PC-3 (cell line): ENCODE measurements at regions not wholly inside any gene's neighbourhood (a gene's known extent, or its start where the extent isn't known, plus 50 kb on each side); places are given as distances from the start of the nearest gene placed in this dataset.
"Not testable (repeated sequence)": the region's sequence is repeated elsewhere in the genome, so short reads cannot be mapped to it uniquely, and the experiment has no call there.

Source experiments
- ATAC-seq: fragments of 200-7000 bp; cut with Tn5 transposase; 2 replicates; pipeline ENCODE4 v1.9.1; 2020; ENCODE audit warnings: mild to moderate bottlenecking, moderate library complexity
- BruUV-seq: library from RNA; stranded (reverse); fragments of 400-500 nt; replicated peaks from 2 replicates; lab custom pipeline; 2021; lab: Mats Ljungman, UMichigan
- CTCF ChIA-PET: fragments of 300-600 bp; sonication (Branson Sonifier 250); formaldehyde crosslinking; loops from one replicate; lab custom pipeline; 2022; ENCODE audit warnings: antibody characterized with exemption; lab: Charles Lee
- POLR2A ChIA-PET: fragments of 300-600 bp; sonication (Branson Sonifier 250); formaldehyde crosslinking; loops from one replicate; lab custom pipeline; 2022; ENCODE audit warnings: antibody characterized with exemption; ENCODE audit not compliant: unreplicated experiment; lab: Charles Lee
- DNase-seq: peaks from one replicate; pipeline ENCODE4 v3.0.0-alpha.2; 2015
- H2AFZ ChIP-seq: fragments of 300-600 bp; sonication (generic); 2 replicates; pipeline ENCODE4 v1.6.0; 2016; ENCODE audit warnings: antibody characterized with exemption, low read length
- H3F3A ChIP-seq: fragments of 300-600 bp; sonication (generic); one replicate; pipeline ENCODE4 v1.6.0; 2017; ENCODE audit warnings: antibody characterized with exemption, low read length, control low read depth, mild to moderate bottlenecking; ENCODE audit not compliant: unreplicated experiment
- H3K27ac ChIP-seq: fragments of 300-600 bp; sonication (generic); 2 replicates; pipeline ENCODE4 v1.5.1; 2016; ENCODE audit warnings: mild to moderate bottlenecking, low read length
- H3K27me3 ChIP-seq: fragments of 300-600 bp; sonication (generic); 2 replicates; pipeline ENCODE4 v1.6.1; 2016; ENCODE audit warnings: low read length, mixed read lengths
- H3K36me3 ChIP-seq: fragments of 300-600 bp; sonication (generic); 2 replicates; pipeline ENCODE4 v1.6.1; 2016; ENCODE audit warnings: low read depth, mixed run types, low read length, mixed read lengths
- H3K4me1 ChIP-seq: fragments of 300-600 bp; sonication (generic); 2 replicates; pipeline ENCODE4 v1.5.1; 2016; ENCODE audit warnings: low read length; ENCODE audit not compliant: insufficient read depth
- H3K4me2 ChIP-seq: fragments of 300-600 bp; sonication (generic); 2 replicates; pipeline ENCODE4 v1.6.0; 2016; ENCODE audit warnings: low read length
- H3K4me3 ChIP-seq: fragments of 300-600 bp; sonication (generic); 2 replicates; pipeline ENCODE4 v1.5.1; 2016; ENCODE audit warnings: mild to moderate bottlenecking, low read length, mixed read lengths
- H3K79me2 ChIP-seq: fragments of 300-600 bp; sonication (generic); 2 replicates; pipeline ENCODE4 v1.6.1; 2017; ENCODE audit warnings: low read length, mixed read lengths
- H3K9ac ChIP-seq: fragments of 300-600 bp; sonication (generic); 2 replicates; pipeline ENCODE4 v1.6.0; 2016; ENCODE audit warnings: mild to moderate bottlenecking, low read length
- H3K9me2 ChIP-seq: fragments of 300-600 bp; sonication (generic); replicated peaks from 2 replicates; pipeline ENCODE4 v1.6.1; 2016; ENCODE audit warnings: mixed run types, low read length, mixed read lengths
- H3K9me3 ChIP-seq: fragments of 300-600 bp; sonication (generic); 2 replicates; pipeline ENCODE4 v1.6.1; 2016; ENCODE audit warnings: low read length, mixed read lengths
- H4K20me1 ChIP-seq: fragments of 300-600 bp; sonication (generic); 2 replicates; pipeline ENCODE4 v1.6.1; 2016; ENCODE audit warnings: low read length, mixed read lengths
- EZH2 ChIP-seq: fragments of 300-600 bp; sonication (generic); IDR thresholded peaks from one replicate; pipeline ENCODE4 v1.6.1; 2017; ENCODE audit warnings: antibody characterized with exemption, mild to moderate bottlenecking, low read length; ENCODE audit not compliant: unreplicated experiment
- EZH2phosphoT487 ChIP-seq: fragments of 300-600 bp; sonication (generic); IDR thresholded peaks from 2 replicates; pipeline ENCODE4 v1.6.1; 2018; ENCODE audit warnings: mild to moderate bottlenecking, antibody characterized with exemption, low read length, borderline replicate concordance
- intact Hi-C: fragments of 100-400 bp; cut with micrococcal nuclease; formaldehyde crosslinking; loops from 2 replicates; pipeline ENCODE4 v1.9.0; 2023
- TF ChIP-seq, protein P1 (sequence below): fragments of 300-600 bp; sonication (generic); conservative IDR thresholded peaks from 2 replicates; pipeline ENCODE4 v1.5.1; 2017; ENCODE audit warnings: antibody characterized with exemption, low read depth, mild to moderate bottlenecking, low read length

DNA sequence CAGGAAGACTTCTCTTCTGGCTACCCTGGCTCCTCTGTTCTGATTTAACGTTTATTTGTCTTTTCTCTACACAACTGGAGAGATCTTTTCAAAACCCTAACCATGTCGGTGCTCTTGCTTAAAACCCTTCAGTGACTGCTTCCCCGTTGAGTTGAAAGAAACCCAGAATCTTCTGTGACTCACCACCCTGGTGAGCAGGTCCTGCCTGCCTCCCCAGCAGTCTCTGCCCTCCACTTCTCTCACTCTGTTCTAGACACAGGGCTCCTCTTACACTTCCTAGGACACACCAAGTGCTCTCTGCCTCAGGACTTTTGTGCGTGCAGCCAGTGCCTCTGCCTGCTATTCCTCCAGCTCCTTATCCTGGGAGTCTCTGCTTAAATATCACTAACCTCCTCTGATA lies 131.4 kb downstream of the IER5 start:
- Histone ChIP-seq H2AFZ (no peak overlapping the region), H3K4me3 (no peak overlapping the region), H3K27me3 (no peaks in the 10 kb centered on the region), H3K79me2 (no peaks in the 10 kb centered on the region), H3K4me1 (no peaks in the 10 kb centered on the region), H4K20me1 (no peaks in the 10 kb centered on the region), H3K27ac (no peak overlapping the region), H3K9me3 (no peaks in the 10 kb centered on the region), H3F3A (no peaks in the 10 kb centered on the region), H3K9me2 (no peaks in the 10 kb centered on the region), H3K36me3 (no peaks in the 10 kb centered on the region), H3K9ac (no peak overlapping the region), H3K4me2 (no peak overlapping the region)
- DNase-seq = no peak
- BruUV-seq = no TSS peak
- ATAC-seq = no peak
- CTCF ChIA-PET = no interaction called here
- intact Hi-C loops = no loop called here
- TF ChIP-seq EZH2phosphoT487 (no peak), EZH2 (no peak)
- TF ChIP-seq, protein P1, sequence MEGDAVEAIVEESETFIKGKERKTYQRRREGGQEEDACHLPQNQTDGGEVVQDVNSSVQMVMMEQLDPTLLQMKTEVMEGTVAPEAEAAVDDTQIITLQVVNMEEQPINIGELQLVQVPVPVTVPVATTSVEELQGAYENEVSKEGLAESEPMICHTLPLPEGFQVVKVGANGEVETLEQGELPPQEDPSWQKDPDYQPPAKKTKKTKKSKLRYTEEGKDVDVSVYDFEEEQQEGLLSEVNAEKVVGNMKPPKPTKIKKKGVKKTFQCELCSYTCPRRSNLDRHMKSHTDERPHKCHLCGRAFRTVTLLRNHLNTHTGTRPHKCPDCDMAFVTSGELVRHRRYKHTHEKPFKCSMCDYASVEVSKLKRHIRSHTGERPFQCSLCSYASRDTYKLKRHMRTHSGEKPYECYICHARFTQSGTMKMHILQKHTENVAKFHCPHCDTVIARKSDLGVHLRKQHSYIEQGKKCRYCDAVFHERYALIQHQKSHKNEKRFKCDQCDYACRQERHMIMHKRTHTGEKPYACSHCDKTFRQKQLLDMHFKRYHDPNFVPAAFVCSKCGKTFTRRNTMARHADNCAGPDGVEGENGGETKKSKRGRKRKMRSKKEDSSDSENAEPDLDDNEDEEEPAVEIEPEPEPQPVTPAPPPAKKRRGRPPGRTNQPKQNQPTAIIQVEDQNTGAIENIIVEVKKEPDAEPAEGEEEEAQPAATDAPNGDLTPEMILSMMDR = no peak
- POLR2A ChIA-PET = interaction anchor here (0.6 kb wide), 1 partner anchor 28 kb away, joined by 3 read pairs; no protein-coding TSS in a partner anchor

DNA sequence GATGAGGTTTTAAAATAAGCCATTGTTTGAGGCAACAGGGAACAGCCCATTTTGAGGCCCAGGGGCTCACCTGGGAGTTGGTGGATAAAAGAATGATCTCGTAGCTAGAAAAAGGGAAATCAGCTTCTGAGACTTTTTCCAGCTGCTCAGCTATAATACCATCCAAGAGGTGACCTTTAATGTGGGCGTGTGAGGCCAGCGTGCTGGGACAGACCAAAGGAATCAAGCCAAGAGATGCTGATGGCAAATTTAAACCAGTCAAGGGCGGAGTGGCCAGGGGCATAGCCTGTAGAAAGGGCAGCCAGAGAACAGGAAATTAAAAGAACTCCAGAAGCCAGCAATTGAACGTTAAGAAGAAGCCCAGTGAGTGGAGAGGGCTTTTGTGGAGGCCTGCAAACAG lies 132.6 kb downstream of the IER5 start:
- Histone ChIP-seq H3K27ac (no peak overlapping the region), H3K27me3 (no peaks in the 10 kb centered on the region), H4K20me1 (no peaks in the 10 kb centered on the region), H3F3A (no peaks in the 10 kb centered on the region), H3K4me2 (no peak overlapping the region), H2AFZ (no peak overlapping the region), H3K79me2 (no peaks in the 10 kb centered on the region), H3K9ac (no peak overlapping the region), H3K4me1 (no peaks in the 10 kb centered on the region), H3K36me3 (no peaks in the 10 kb centered on the region), H3K4me3 (no peak overlapping the region), H3K9me3 (no peaks in the 10 kb centered on the region), H3K9me2 (no peaks in the 10 kb centered on the region)
- BruUV-seq = no TSS peak
- TF ChIP-seq EZH2 (no peak), EZH2phosphoT487 (no peak)
- TF ChIP-seq, protein P1 = no peak
- ChIA-PET POLR2A (no interaction called here), CTCF (no interaction called here)
- intact Hi-C loops = no loop called here
- no peak for ATAC-seq
- DNase-seq = no peak

DNA sequence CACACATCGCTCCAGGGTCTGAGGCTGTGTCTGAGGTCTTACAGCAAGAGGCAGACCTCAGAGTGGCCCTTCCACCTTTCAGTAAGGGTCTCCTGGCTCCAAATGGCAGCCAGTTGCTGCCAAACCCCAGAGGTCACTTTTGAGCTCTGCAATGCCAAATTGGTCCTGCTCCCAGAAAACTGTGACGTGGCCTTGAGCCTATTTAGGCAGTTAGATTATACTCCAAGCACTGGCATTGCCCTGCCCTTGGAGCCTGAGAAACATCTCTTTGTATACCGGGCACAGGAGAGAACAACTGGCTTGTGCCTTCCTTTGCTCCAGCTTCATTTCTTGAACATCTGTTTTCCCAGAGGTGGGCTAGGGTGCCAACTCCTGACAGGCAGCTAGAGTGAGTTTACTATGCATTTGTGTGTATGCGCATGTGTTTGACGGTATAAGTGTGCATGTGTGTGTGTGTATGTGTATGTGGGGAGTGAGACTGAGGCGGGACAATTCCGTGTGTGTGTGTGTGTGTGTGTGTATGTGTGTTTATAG lies 134.5 kb downstream of the IER5 start:
- Histone ChIP-seq H3K9me3 (no peaks in the 10 kb centered on the region), H3K79me2 (no peaks in the 10 kb centered on the region), H3F3A (no peaks in the 10 kb centered on the region), H2AFZ (no peak overlapping the region), H3K9me2 (no peaks in the 10 kb centered on the region), H3K27ac (no peak overlapping the region), H3K4me2 (no peak overlapping the region), H4K20me1 (no peaks in the 10 kb centered on the region), H3K9ac (no peak overlapping the region), H3K36me3 (no peaks in the 10 kb centered on the region), H3K4me1 (no peaks in the 10 kb centered on the region), H3K27me3 (no peaks in the 10 kb centered on the region), H3K4me3 (no peak overlapping the region)
- ATAC-seq = no peak
- intact Hi-C loops = no loop called here
- ChIA-PET POLR2A (no interaction called here), CTCF (no interaction called here)
- no peak for DNase-seq
- TF ChIP-seq, protein P1 = no peak
- TF ChIP-seq EZH2phosphoT487 = no peak
- TF ChIP-seq EZH2 = no peak
- BruUV-seq = no TSS peak

DNA sequence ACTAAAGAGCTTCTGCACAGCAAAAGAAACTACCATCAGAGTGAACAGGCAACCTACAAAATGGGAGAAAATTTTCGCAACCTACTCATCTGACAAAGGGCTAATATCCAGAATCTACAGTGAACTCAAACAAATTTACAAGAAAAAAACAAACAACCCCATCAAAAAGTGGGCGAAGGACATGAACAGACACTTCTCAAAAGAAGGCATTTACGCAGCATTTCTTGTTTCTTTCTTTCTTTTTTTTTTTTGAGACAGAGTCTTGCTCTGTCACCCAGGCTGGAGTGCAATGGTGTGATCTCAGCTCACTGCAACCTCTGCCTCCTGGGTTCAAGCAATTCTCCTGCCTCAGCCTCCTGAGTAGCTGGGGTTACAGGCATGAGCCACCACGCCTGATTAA lies 138.2 kb downstream of the IER5 start:
- H3K9ac ChIP-seq, DNase-seq, H3K27me3 ChIP-seq, H2AFZ ChIP-seq, H3K79me2 ChIP-seq, H3F3A ChIP-seq, H3K4me3 ChIP-seq, H3K4me2 ChIP-seq, CTCF ChIA-PET, H3K9me3 ChIP-seq, H3K36me3 ChIP-seq, intact Hi-C loops, ATAC-seq, BruUV-seq, POLR2A ChIA-PET, H4K20me1 ChIP-seq, H3K27ac ChIP-seq, H3K9me2 ChIP-seq, H3K4me1 ChIP-seq: not testable (repeated sequence)
